CD14-positive monocyte (primary cell): ENCODE measurements at regions not wholly inside any gene's neighbourhood (a gene's known extent, or its start where the extent isn't known, plus 50 kb on each side); places are given as distances from the start of the nearest gene placed in this dataset.

ENCODE experiments used
- DNase-seq, 3 donors: peaks; one replicate each; pipeline ENCODE4 v3.0.0-alpha.2; 2011 to 2022
- H2AFZ ChIP-seq: 2 replicates; pipeline ENCODE4 v1.6.0; 2012; ENCODE audit warnings: mild to moderate bottlenecking, low read depth, low read length, inconsistent platforms; ENCODE audit not compliant: insufficient read depth, poor library complexity, severe bottlenecking
- H3K27ac ChIP-seq, 2 donors: 1 replicate in 1 of 2; 2 replicates in 1 of 2; pipeline ENCODE4 v1.5.1; 2012 to 2013; ENCODE audit warnings: low read length in 2 of 2, control low read depth in 1 of 2, inconsistent platforms in 1 of 2, low read depth in 1 of 2, mild to moderate bottlenecking in 1 of 2
- H3K27me3 ChIP-seq, 2 donors: one replicate each; pipeline versions ENCODE4 v1.6.0 to v1.6.1; 2011 to 2013; ENCODE audit warnings: low read length in 2 of 2; ENCODE audit not compliant: control insufficient read depth in 2 of 2, insufficient read depth in 2 of 2
- H3K36me3 ChIP-seq, 2 donors: replicated peaks in 1 of 2; 1 replicate in 1 of 2; 2 replicates in 1 of 2; pipeline versions ENCODE4 v1.5.1 to v1.6.1; 2012 to 2013; ENCODE audit warnings: low read length in 2 of 2, control low read depth in 1 of 2, inconsistent platforms in 1 of 2, mild to moderate bottlenecking in 1 of 2; ENCODE audit not compliant: insufficient read depth in 2 of 2, control insufficient read depth in 1 of 2
- H3K4me1 ChIP-seq, 2 donors: 1 replicate in 1 of 2; 2 replicates in 1 of 2; pipeline versions ENCODE4 v1.5.1 to v1.6.1; 2012 to 2013; ENCODE audit warnings: low read length in 2 of 2, control low read depth in 1 of 2, inconsistent platforms in 1 of 2, mild to moderate bottlenecking in 1 of 2, moderate library complexity in 1 of 2; ENCODE audit not compliant: insufficient read depth in 2 of 2, control insufficient read depth in 1 of 2
- H3K4me2 ChIP-seq: replicated peaks from 2 replicates; pipeline ENCODE3; 2012; ENCODE audit warnings: low read length, moderate library complexity, mild to moderate bottlenecking; ENCODE audit not compliant: poor library complexity, severe bottlenecking; ENCODE audit errors: extremely low read depth
- H3K4me3 ChIP-seq, 3 experiments: fragments of 200-600 bp in 1 of 3; sonication (generic) in 1 of 3; replicated peaks in 1 of 3; 1 replicate in 2 of 3; 2 replicates in 1 of 3; pipeline ENCODE4 v1.5.1; 2011 to 2013; ENCODE audit warnings: low read length in 3 of 3, mild to moderate bottlenecking in 3 of 3, control low read depth in 2 of 3, low read depth in 2 of 3, inconsistent platforms in 1 of 3, moderate library complexity in 1 of 3
- H3K79me2 ChIP-seq: 2 replicates; pipeline ENCODE4 v1.6.0; 2012; ENCODE audit warnings: mild to moderate bottlenecking, control low read depth, inconsistent platforms, low read length, moderate library complexity; ENCODE audit not compliant: insufficient read depth
- H3K9ac ChIP-seq: 2 replicates; pipeline ENCODE4 v1.6.0; 2017; ENCODE audit warnings: low read length, mild to moderate bottlenecking; ENCODE audit not compliant: insufficient read depth, poor library complexity, severe bottlenecking
- H3K9me3 ChIP-seq, 2 donors: replicated peaks in 1 of 2; 1 replicate in 1 of 2; 2 replicates in 1 of 2; pipeline versions ENCODE4 v1.5.1 to v1.6.1; 2012 to 2013; ENCODE audit warnings: low read length in 2 of 2, control low read depth in 1 of 2; ENCODE audit not compliant: control insufficient read depth in 1 of 2, insufficient read depth in 1 of 2
- H4K20me1 ChIP-seq: 2 replicates; pipeline ENCODE4 v1.6.0; 2012; ENCODE audit warnings: mild to moderate bottlenecking, low read length, control low read depth, moderate library complexity; ENCODE audit not compliant: insufficient read depth
- H3K27ac Mint-ChIP-seq, 7 donors: one replicate each; pipeline ENCODE4 v1.8.0; 2020; ENCODE audit warnings: mild to moderate bottlenecking in 7 of 7, mixed read lengths in 7 of 7, moderate library complexity in 6 of 7, inconsistent platforms in 2 of 7
- H3K27me3 Mint-ChIP-seq, 3 donors: one replicate each; pipeline ENCODE4 v1.8.0; 2021 to 2022; ENCODE audit warnings: low read depth in 3 of 3, mild to moderate bottlenecking in 3 of 3, mixed read lengths in 3 of 3, moderate library complexity in 3 of 3, inconsistent platforms in 1 of 3
- H3K36me3 Mint-ChIP-seq, 2 donors: one replicate each; pipeline ENCODE4 v1.8.0; 2020; ENCODE audit warnings: mixed read lengths in 2 of 2, inconsistent platforms in 1 of 2, mild to moderate bottlenecking in 1 of 2
- H3K4me1 Mint-ChIP-seq: one replicate; pipeline ENCODE4 v1.8.0; 2020; ENCODE audit warnings: mild to moderate bottlenecking, mixed read lengths
- H3K4me3 Mint-ChIP-seq, 2 donors: one replicate each; pipeline ENCODE4 v1.8.0; 2020; ENCODE audit warnings: mild to moderate bottlenecking in 2 of 2, mixed read lengths in 2 of 2, moderate library complexity in 1 of 2
- H3K9me3 Mint-ChIP-seq, 7 donors: one replicate each; pipeline ENCODE4 v1.8.0; 2020 to 2022; ENCODE audit warnings: mixed read lengths in 7 of 7, mild to moderate bottlenecking in 6 of 7, moderate library complexity in 6 of 7, inconsistent platforms in 2 of 7
- CTCF ChIP-seq: fragments of 200-600 bp; IDR thresholded peaks from one replicate; pipeline ENCODE4 v1.8.0; 2022; ENCODE audit warnings: antibody characterized with exemption, mild to moderate bottlenecking
- WGBS: methylation state at CpG from one replicate; pipeline ENCODE4 v1.1.5; 2013; ENCODE audit warnings: missing lambda C conversion rate; ENCODE audit not compliant: insufficient coverage; 5-methylcytosine and 5-hydroxymethylcytosine counted together
- intact Hi-C, 2 donors: fragments of 100-400 bp; cut with micrococcal nuclease; formaldehyde crosslinking; loops; one replicate each; pipeline versions ENCODE4 v1.15.0 to v1.15.1; 2023

- no peak overlapping the region for H3K27ac Mint-ChIP-seq
Measured at GRCh38 chr16:6038941-6039645, 941.5 kb upstream of the EEF2KMT start.

GRCh38 chr16:6035161-6035560 is 937.6 kb upstream of the EEF2KMT start:
- Histone ChIP-seq H3K4me1 (no peaks in the 10 kb centered on the region), H4K20me1 (no peaks in the 10 kb centered on the region), H2AFZ (no peak overlapping the region), H3K79me2 (no peaks in the 10 kb centered on the region), H3K27me3 (no peaks in the 10 kb centered on the region), H3K9ac (no peak overlapping the region), H3K36me3 (no peaks in the 10 kb centered on the region), H3K27ac (no peak overlapping the region), H3K4me2 (no peak overlapping the region), H3K9me3 (no peaks in the 10 kb centered on the region), H3K4me3 (no peak overlapping the region)
- Mint-ChIP-seq H3K36me3 (no peaks in the 10 kb centered on the region), H3K9me3 (peaks cover 0 to 5% (median 2%) of the 10 kb centered on the region in 7 donors), H3K4me1 (no peaks in the 10 kb centered on the region), H3K27ac (no peak overlapping the region), H3K27me3 (peaks cover 0 to 2% (median 0%) of the 10 kb centered on the region in 3 donors), H3K4me3 (no peak overlapping the region)
- intact Hi-C loops: no loop called here
- 61% methylated on average over 2 of the region's 6 CpGs for WGBS
- DNase-seq: no peak
- no peak for TF ChIP-seq CTCF

More at GRCh38 chr16:6038941-6039645, 941.5 kb upstream of the EEF2KMT start:
- peaks cover 0 to 2% (median 1%) of the 10 kb centered on the region in 3 donors for H3K27me3 Mint-ChIP-seq
- H3K9me3 ChIP-seq: no peaks in the 10 kb centered on the region
- no peaks in the 10 kb centered on the region for H3K4me1 ChIP-seq
- no peak for DNase-seq
- no peaks in the 10 kb centered on the region for H3K4me1 Mint-ChIP-seq
- H3K79me2 ChIP-seq: no peaks in the 10 kb centered on the region
- intact Hi-C loops: no loop called here
- H3K4me3 Mint-ChIP-seq: no peak overlapping the region
- H3K4me2 ChIP-seq: no peak overlapping the region
- H3K27ac ChIP-seq: no peak overlapping the region
- no peak overlapping the region for H3K4me3 ChIP-seq
- WGBS: no CpG with 5 or more reads among the region's 5 CpGs
- H3K36me3 Mint-ChIP-seq: no peaks in the 10 kb centered on the region
- H4K20me1 ChIP-seq: no peaks in the 10 kb centered on the region
- peaks cover 0 to 8% (median 2%) of the 10 kb centered on the region in 7 donors for H3K9me3 Mint-ChIP-seq
- H3K9ac ChIP-seq: no peak overlapping the region
- no peaks in the 10 kb centered on the region for H3K27me3 ChIP-seq
- H3K36me3 ChIP-seq: no peaks in the 10 kb centered on the region
- no peak overlapping the region for H2AFZ ChIP-seq
- no peak for TF ChIP-seq CTCF
